HG02852 (cell line): ENCODE measurements at regions not wholly inside any gene's neighbourhood (a gene's known extent, or its start where the extent isn't known, plus 50 kb on each side); places are given as distances from the start of the nearest gene placed in this dataset.
"Not testable (repeated sequence)": the region's sequence is repeated elsewhere in the genome, so short reads cannot be mapped to it uniquely, and the experiment has no call there.

Source experiments
- ATAC-seq: cut with Tn5 transposase; IDR thresholded peaks from one replicate; pipeline ENCODE4 v1.9.1; 2021; ENCODE audit warnings: mild to moderate bottlenecking, moderate library complexity; ENCODE audit not compliant: unreplicated experiment

DNA sequence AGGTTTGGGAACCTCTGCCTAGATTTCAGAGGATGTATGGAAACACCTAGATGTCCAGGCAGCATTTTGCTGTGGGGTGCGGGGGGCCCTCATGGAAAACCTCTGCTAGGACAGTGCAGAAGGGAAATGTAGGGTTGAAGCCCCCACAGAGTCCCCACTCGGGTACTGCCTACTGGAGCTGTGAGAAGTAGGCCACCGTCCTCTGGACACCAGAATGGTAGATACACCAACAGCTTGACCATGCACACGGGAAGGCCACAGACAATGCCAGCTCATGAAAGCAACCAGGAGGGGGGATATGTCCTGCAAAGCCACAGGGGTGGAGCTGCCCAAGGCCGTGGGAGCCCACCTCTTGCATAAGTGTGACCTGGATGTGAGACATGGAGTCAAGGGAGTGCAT is 1336.5 kb downstream of the SPATA31A7 start:
- not testable (repeated sequence) for ATAC-seq

GRCh38 chr9:62532162-62532776 is 1342.4 kb downstream of the SPATA31A7 start:
- ATAC-seq = not testable (repeated sequence)

GRCh38 chr9:62532777-62533173 is 1342.9 kb downstream of the SPATA31A7 start:
- not testable (repeated sequence) for ATAC-seq

GRCh38 chr9:62550539-62550938 is 1360.7 kb downstream of the SPATA31A7 start:
- ATAC-seq = peak; percentile 92

DNA sequence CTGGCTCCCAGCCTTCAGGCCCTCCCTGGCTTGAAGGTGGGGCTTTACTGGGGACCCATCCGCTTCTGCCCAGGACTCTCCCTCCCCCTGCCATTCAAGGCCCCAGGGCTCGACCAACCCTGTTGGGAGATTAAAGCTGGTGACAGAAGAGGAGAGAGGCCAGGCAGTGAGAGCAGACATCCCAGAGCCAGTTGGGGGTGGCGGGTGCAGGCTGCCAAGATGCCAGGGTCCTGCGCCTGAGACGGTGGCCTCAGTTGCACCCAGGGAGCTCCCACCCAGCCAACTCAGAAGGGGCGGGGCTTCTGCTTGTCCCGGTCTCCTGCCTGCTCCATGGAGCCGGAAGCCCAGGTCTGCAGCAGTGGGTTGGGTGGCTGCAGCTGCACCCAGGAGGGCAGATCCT is 1370.8 kb downstream of the SPATA31A7 start:
- ATAC-seq = not testable (repeated sequence)

DNA sequence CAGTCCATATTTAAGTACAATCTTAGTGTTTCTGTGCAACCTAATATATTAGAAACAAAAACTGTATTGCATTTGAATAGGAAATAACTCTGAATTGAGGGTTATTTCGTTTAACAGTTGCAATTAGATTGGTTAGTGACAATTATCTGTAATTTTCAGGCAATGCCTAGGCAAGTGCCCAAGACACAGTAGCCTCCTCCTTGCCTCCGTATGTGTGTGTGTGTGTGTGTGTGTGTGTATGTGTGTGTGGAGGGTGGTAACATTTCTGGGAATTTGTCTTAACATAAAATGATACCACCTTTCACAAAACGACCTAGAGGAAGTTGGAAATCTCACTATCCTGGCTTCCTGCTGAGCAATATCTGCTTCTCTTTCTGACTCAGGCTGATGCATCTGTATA is 1375.3 kb downstream of the SPATA31A7 start:
- not testable (repeated sequence) for ATAC-seq

DNA sequence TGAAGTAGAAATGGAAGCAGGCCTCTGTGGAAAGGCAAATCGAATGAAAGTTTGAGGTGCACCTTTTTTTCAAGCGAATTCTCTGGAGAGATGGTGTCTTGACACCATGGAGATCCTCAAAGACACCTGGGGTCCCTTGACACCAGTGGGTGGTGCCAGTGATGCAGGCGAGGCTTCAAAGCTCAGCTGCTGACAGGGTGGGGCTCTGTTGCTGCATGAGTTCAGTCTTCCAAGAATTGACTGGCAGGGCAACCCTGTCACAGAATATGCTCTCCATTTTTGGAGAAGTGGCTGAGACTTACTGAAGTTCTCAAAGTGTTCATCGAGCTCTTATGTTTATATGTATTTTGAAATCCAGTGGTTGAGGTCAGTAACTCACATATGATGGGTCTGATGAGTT is 1376.6 kb downstream of the SPATA31A7 start:
- ATAC-seq = not testable (repeated sequence)

DNA sequence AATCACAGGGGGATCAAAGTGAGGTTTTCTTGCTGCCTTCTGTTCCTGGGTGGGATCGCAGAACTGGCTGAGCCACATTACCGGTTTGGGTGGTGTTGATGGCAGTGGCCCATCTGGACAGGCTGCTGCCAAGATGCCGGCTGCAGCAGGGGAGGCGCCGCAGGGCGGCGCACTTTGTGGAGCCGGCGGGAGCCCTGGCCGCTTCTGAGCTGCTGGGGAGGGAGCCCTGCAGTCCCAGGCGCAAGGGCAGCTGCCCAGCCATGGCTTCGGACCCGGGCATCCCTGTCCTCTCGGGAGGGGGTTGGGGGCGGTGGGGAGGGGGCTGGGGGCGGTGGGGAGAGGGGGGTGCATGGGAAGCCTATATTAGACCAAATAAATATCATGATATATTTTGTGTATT is 1407.3 kb downstream of the SPATA31A7 start:
- ATAC-seq = not testable (repeated sequence)
